Neural progenitor cell (in vitro differentiated cells): ENCODE measurements at regions not wholly inside any gene's neighbourhood (a gene's known extent, or its start where the extent isn't known, plus 50 kb on each side); places are given as distances from the start of the nearest gene placed in this dataset.

Experiments
- EZH2 ChIP-seq: fragments of 200-600 bp; sonication (generic); IDR thresholded peaks from 2 replicates; pipeline ENCODE4 v1.6.1; 2017; ENCODE audit warnings: antibody characterized with exemption, mild to moderate bottlenecking, moderate library complexity
- EZH2phosphoT487 ChIP-seq: fragments of 200-600 bp; sonication (generic); IDR thresholded peaks from 2 replicates; pipeline ENCODE4 v1.6.1; 2017; ENCODE audit warnings: antibody characterized with exemption
- TF ChIP-seq, protein P1 (sequence below): fragments of 200-600 bp; sonication (generic); IDR thresholded peaks from 2 replicates; pipeline ENCODE4 v1.5.1; 2017; ENCODE audit warnings: antibody characterized with exemption, mild to moderate bottlenecking

DNA sequence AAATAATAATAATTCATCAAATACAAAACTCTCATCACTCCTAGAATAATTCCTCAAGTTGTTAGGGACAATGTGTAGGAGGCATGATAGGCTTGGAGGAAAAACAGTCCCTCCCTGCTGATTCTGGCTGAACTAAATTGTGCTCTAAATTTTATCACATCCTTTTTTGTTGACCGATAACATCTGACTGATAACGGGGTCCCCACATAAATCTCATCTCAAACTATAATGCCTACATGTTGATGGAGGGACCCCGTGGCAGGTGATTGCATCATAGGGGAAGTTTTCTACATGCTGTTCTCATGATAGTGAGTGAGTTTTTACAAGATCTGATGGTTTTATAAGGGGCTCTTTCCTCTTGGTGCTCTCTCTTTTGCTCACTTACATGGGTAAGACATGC, 1043.5 kb upstream of the SORCS1 start:
- TF ChIP-seq, protein P1, sequence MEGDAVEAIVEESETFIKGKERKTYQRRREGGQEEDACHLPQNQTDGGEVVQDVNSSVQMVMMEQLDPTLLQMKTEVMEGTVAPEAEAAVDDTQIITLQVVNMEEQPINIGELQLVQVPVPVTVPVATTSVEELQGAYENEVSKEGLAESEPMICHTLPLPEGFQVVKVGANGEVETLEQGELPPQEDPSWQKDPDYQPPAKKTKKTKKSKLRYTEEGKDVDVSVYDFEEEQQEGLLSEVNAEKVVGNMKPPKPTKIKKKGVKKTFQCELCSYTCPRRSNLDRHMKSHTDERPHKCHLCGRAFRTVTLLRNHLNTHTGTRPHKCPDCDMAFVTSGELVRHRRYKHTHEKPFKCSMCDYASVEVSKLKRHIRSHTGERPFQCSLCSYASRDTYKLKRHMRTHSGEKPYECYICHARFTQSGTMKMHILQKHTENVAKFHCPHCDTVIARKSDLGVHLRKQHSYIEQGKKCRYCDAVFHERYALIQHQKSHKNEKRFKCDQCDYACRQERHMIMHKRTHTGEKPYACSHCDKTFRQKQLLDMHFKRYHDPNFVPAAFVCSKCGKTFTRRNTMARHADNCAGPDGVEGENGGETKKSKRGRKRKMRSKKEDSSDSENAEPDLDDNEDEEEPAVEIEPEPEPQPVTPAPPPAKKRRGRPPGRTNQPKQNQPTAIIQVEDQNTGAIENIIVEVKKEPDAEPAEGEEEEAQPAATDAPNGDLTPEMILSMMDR: no peak
- TF ChIP-seq EZH2phosphoT487 (no peak), EZH2 (no peak)
